Right cardiac atrium (tissue), 5 donors: ENCODE measurements at regions not wholly inside any gene's neighbourhood (a gene's known extent, or its start where the extent isn't known, plus 50 kb on each side); places are given as distances from the start of the nearest gene placed in this dataset.

Source experiments
- ATAC-seq, 2 donors: fragments of 200-7000 bp; cut with Tn5 transposase; one replicate each; pipeline versions ENCODE4 v1.8.0 to v1.9.1; 2020; ENCODE audit warnings: moderate library complexity in 2 of 2, mild to moderate bottlenecking in 1 of 2
- DNase-seq, 3 donors: peaks; one replicate each; pipeline ENCODE4 v3.0.0-alpha.2; 2020
- H3K27ac ChIP-seq: one replicate; pipeline ENCODE4 v1.5.1; 2013; ENCODE audit warnings: mild to moderate bottlenecking, low read length, control low read depth, moderate library complexity
- H3K27me3 ChIP-seq: one replicate; pipeline ENCODE4 v1.6.1; 2013; ENCODE audit not compliant: control insufficient read depth, insufficient read depth
- H3K4me1 ChIP-seq: one replicate; pipeline ENCODE4 v1.6.1; 2013; ENCODE audit warnings: low read length; ENCODE audit not compliant: control insufficient read depth, insufficient read depth
- H3K4me3 ChIP-seq: one replicate; pipeline ENCODE4 v1.5.1; 2013; ENCODE audit warnings: low read length, control low read depth
- H3K9me3 ChIP-seq: one replicate; pipeline ENCODE4 v1.6.1; 2013; ENCODE audit warnings: low read length; ENCODE audit not compliant: control insufficient read depth
- WGBS: extraction: QIAGEN DNeasy Blood & Tissue Kit; methylation state at CpG from one replicate; pipeline ENCODE4 v1.1.7; 2013; 5-methylcytosine and 5-hydroxymethylcytosine counted together
- intact Hi-C, 4 donors: fragments of 100-400 bp; cut with DNase I; formaldehyde crosslinking; loops; one replicate each; pipeline versions ENCODE4 v1.11.0 to v1.14.0; 2022 to 2023
- donor health status: healthy with polysubstance abuse.
- donor health status: DM: no; HTN: yes; CAD: no.
- donor health status: DM: no; HTN: no; CAD: no.
- donor health status: DM: no; HTN: yes; CAD: no; lungs with severe emphysema.
- donor health status: DM: yes; HTN: yes; CAD: no.

- DNase-seq (peak in 2 of 3 donors; percentile 45 to 55), ATAC-seq (peak; percentile 90 to 96)
- Histone ChIP-seq H3K4me1 (peaks cover 6% of the 10 kb centered on the region), H3K4me3 (no peak overlapping the region), H3K9me3 (no peaks in the 10 kb centered on the region), H3K27ac (peak overlapping the region; percentile 26), H3K27me3 (no peaks in the 10 kb centered on the region)
- 17% methylated on average over 7 of the region's 7 CpGs for WGBS
- intact Hi-C loops, result no loop called here
Observed at GRCh38 chr2:204452464-204453023, 92.7 kb upstream of the PARD3B start.

GRCh38 chr2:204453730-204454167 lies 91.5 kb upstream of the PARD3B start:
- Histone ChIP-seq H3K27ac (no peak overlapping the region), H3K4me3 (no peak overlapping the region), H3K4me1 (peaks cover 6% of the 10 kb centered on the region), H3K27me3 (no peaks in the 10 kb centered on the region), H3K9me3 (no peaks in the 10 kb centered on the region)
- 15% methylated on average over 7 of the region's 7 CpGs for WGBS
- intact Hi-C loops, result no loop called here
- ATAC-seq (peak; percentile 64 to 70), DNase-seq (peak; percentile 51 to 85 (median 76))

- WGBS, result 95% methylated on average over 6 of the region's 6 CpGs
- Histone ChIP-seq H3K4me1 (peaks cover 6% of the 10 kb centered on the region), H3K27ac (no peak overlapping the region), H3K9me3 (no peaks in the 10 kb centered on the region), H3K4me3 (no peak overlapping the region), H3K27me3 (no peaks in the 10 kb centered on the region)
- no peak for DNase-seq
- intact Hi-C loops, result no loop called here
- no peak for ATAC-seq
Observed at GRCh38 chr2:204454672-204455380, 90.4 kb upstream of the PARD3B start.

- H3K4me1 ChIP-seq, result no peaks in the 10 kb centered on the region
- no peak overlapping the region for H3K4me3 ChIP-seq
- no peak overlapping the region for H3K27ac ChIP-seq
- ATAC-seq, result peak; percentile 67 to 77
- H3K9me3 ChIP-seq, result no peaks in the 10 kb centered on the region
- 61% methylated on average over 4 of the region's 4 CpGs for WGBS
- peak in 2 of 3 donors; percentile 29 to 40 for DNase-seq
- intact Hi-C loops, result no loop called here
- H3K27me3 ChIP-seq, result no peaks in the 10 kb centered on the region
Observed at GRCh38 chr2:204468746-204469429, 76.4 kb upstream of the PARD3B start.

GRCh38 chr2:204470178-204470620 lies 75.1 kb upstream of the PARD3B start:
- Histone ChIP-seq H3K4me1 (no peaks in the 10 kb centered on the region), H3K27ac (no peak overlapping the region), H3K4me3 (no peak overlapping the region), H3K27me3 (no peaks in the 10 kb centered on the region), H3K9me3 (no peaks in the 10 kb centered on the region)
- no peak for ATAC-seq
- WGBS, result 94% methylated on average over 4 of the region's 4 CpGs
- intact Hi-C loops, result no loop called here
- DNase-seq, result no peak

- 74% methylated on average over 5 of the region's 5 CpGs for WGBS
- ATAC-seq (no peak), DNase-seq (no peak)
- intact Hi-C loops, result no loop called here
- no peak overlapping the region for H3K4me3 ChIP-seq
- no peaks in the 10 kb centered on the region for H3K27me3 ChIP-seq
- no peaks in the 10 kb centered on the region for H3K4me1 ChIP-seq
- no peak overlapping the region for H3K27ac ChIP-seq
- no peaks in the 10 kb centered on the region for H3K9me3 ChIP-seq
Observed at GRCh38 chr2:204470621-204471196, 74.6 kb upstream of the PARD3B start.

GRCh38 chr2:204472375-204472774 lies 72.9 kb upstream of the PARD3B start:
- WGBS, result 81% methylated on average over 10 of the region's 10 CpGs

GRCh38 chr2:204473224-204473623 lies 72.1 kb upstream of the PARD3B start:
- Histone ChIP-seq H3K27me3 (no peaks in the 10 kb centered on the region), H3K9me3 (no peaks in the 10 kb centered on the region), H3K4me3 (no peak overlapping the region), H3K27ac (no peak overlapping the region), H3K4me1 (no peaks in the 10 kb centered on the region)
- ATAC-seq (no peak), DNase-seq (no peak)
- intact Hi-C loops, result no loop called here
- 94% methylated on average over 6 of the region's 6 CpGs for WGBS

More at GRCh38 chr2:204472375-204472774, 72.9 kb upstream of the PARD3B start:
- DNase-seq (no peak), ATAC-seq (no peak)
- no peaks in the 10 kb centered on the region for H3K9me3 ChIP-seq
- H3K27ac ChIP-seq, result no peak overlapping the region
- no peaks in the 10 kb centered on the region for H3K4me1 ChIP-seq
- no peak overlapping the region for H3K4me3 ChIP-seq
- intact Hi-C loops, result no loop called here
- no peaks in the 10 kb centered on the region for H3K27me3 ChIP-seq

- Histone ChIP-seq H3K27ac (no peak overlapping the region), H3K4me3 (no peak overlapping the region), H3K27me3 (no peaks in the 10 kb centered on the region), H3K9me3 (no peaks in the 10 kb centered on the region), H3K4me1 (no peaks in the 10 kb centered on the region)
- 83% methylated on average over 5 of the region's 5 CpGs for WGBS
- DNase-seq (no peak), ATAC-seq (no peak)
- intact Hi-C loops, result no loop called here
Observed at GRCh38 chr2:204475399-204475798, 69.9 kb upstream of the PARD3B start.

- DNase-seq (no peak), ATAC-seq (no peak)
- Histone ChIP-seq H3K9me3 (no peaks in the 10 kb centered on the region), H3K4me3 (no peak overlapping the region), H3K27me3 (no peaks in the 10 kb centered on the region), H3K4me1 (no peaks in the 10 kb centered on the region), H3K27ac (no peak overlapping the region)
- intact Hi-C loops, result no loop called here
- WGBS, result 91% methylated on average over 4 of the region's 4 CpGs
Observed at GRCh38 chr2:204477358-204477950, 67.8 kb upstream of the PARD3B start.

GRCh38 chr2:204479557-204479956 lies 65.7 kb upstream of the PARD3B start:
- Histone ChIP-seq H3K27me3 (no peaks in the 10 kb centered on the region), H3K27ac (no peak overlapping the region), H3K9me3 (no peaks in the 10 kb centered on the region), H3K4me1 (no peaks in the 10 kb centered on the region), H3K4me3 (no peak overlapping the region)
- no peak for ATAC-seq
- intact Hi-C loops, result no loop called here
- WGBS, result 69% methylated on average over 4 of the region's 4 CpGs
- DNase-seq, result no peak
